Activated T-cell treated with anti-CD3 and anti-CD28 coated beads, Interleukin-2, amount 50 U/mL, for 24 hours (primary cell): ENCODE measurements at regions not wholly inside any gene's neighbourhood (a gene's known extent, or its start where the extent isn't known, plus 50 kb on each side); places are given as distances from the start of the nearest gene placed in this dataset.

ENCODE experiments used
- DNase-seq: peaks from one replicate; pipeline ENCODE4 v3.0.0-alpha.2; 2020
- H3K27ac Mint-ChIP-seq: 2 replicates; pipeline ENCODE4 v1.8.0; 2020; ENCODE audit warnings: mild to moderate bottlenecking, mixed read lengths
- H3K27me3 Mint-ChIP-seq: 2 replicates; pipeline ENCODE4 v1.8.0; 2020; ENCODE audit warnings: mixed read lengths
- H3K36me3 Mint-ChIP-seq: 2 replicates; pipeline ENCODE4 v1.8.0; 2020; ENCODE audit warnings: low read depth, mixed read lengths
- H3K4me1 Mint-ChIP-seq: 2 replicates; pipeline ENCODE4 v1.8.0; 2020; ENCODE audit warnings: low read depth, mixed read lengths
- H3K4me3 Mint-ChIP-seq: 2 replicates; pipeline ENCODE4 v1.8.0; 2020; ENCODE audit warnings: mild to moderate bottlenecking, moderate library complexity, mixed read lengths
- H3K9me3 Mint-ChIP-seq: 2 replicates; pipeline ENCODE4 v1.8.0; 2020; ENCODE audit warnings: mixed read lengths

DNA sequence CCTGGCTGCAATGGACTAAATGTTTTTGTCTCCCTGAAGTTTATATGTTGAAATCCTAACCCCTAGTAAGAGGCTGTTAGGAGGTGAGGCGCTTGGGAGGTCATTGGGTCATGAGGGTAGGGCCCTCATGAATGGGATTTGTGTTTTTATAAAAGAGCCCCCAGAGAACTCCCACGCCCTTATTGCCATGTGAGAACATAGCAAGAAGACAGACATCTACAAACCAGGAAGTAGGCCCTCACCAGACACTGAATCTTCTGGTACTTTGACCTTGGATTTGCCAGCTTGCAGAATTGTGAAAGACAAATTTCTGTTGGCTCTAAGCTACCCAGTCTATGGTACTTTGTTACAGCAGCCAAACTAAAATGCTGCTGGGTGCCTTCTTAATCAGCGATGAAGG is 96.1 kb upstream of the SPATA13 start:
- no peak overlapping the region for H3K4me3 Mint-ChIP-seq
- peaks cover 15% of the 10 kb centered on the region for H3K4me1 Mint-ChIP-seq
- no peaks in the 10 kb centered on the region for H3K27me3 Mint-ChIP-seq
- no peaks in the 10 kb centered on the region for H3K9me3 Mint-ChIP-seq
- H3K36me3 Mint-ChIP-seq, result no peaks in the 10 kb centered on the region
- no peak overlapping the region for H3K27ac Mint-ChIP-seq
- no peak for DNase-seq

DNA sequence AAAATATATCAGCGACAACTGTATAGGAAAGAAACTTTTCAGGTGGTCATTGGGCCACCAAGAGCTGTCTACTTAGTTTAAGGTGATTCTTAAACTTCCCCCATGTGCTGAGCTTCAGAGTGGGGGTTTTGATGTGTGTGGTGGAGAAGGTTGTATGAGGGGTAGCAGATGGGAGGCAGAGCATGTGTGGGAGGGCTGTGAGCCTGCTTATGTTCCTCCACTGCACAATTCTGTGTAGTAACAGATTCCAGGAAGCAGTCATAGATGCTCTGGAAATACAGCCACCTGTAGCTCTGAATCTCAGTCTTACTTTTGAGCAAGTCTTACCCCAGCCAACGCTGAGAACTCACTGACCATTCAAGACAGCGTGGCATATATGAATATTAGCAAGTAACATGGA is 95.3 kb upstream of the SPATA13 start:
- no peak overlapping the region for H3K27ac Mint-ChIP-seq
- H3K9me3 Mint-ChIP-seq, result no peaks in the 10 kb centered on the region
- H3K4me3 Mint-ChIP-seq, result no peak overlapping the region
- H3K4me1 Mint-ChIP-seq, result peaks cover 15% of the 10 kb centered on the region
- DNase-seq, result no peak
- H3K36me3 Mint-ChIP-seq, result no peaks in the 10 kb centered on the region
- no peaks in the 10 kb centered on the region for H3K27me3 Mint-ChIP-seq

DNA sequence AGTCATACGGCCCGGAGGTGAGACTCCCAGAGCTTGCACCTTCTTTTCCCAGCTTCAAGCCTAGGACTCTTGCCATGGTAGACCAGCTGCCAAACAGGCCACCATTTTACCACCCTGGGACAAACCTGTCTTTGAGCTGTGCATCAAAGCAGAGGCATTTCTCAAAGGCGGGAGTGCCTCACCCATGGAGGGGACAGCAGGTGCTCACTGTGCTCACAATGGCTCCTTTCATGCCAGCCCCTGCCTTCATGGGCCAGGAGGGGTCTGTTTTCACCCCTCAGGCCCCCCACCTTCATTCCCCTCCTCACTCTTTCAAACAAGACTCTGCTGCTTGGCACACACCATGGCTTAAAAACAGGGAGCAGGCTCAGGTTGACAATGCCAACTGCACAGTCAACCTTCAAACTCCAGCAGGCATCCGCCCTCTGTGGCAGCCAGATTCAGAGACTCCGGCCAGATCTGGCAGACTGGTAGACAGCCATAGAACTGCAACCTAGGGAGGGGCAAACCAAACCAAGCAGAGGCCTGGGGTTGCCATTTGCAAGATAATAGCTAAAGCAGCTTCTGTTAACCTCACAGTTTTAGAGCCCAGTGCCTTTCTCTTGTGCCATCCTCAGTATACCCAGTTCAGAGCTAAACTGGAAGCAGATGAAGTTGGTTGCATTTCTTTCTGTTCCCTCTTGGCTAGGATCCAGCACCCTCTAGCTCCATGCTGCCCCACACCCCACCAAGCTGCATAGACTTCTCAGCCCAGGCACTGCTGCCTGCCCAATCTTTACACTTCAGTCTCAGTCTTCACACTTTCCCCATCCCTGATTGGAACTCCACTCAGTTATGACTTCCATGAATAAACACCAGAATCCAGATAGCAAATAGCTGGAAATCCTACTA is 93.9 kb upstream of the SPATA13 start:
- no peak overlapping the region for H3K27ac Mint-ChIP-seq
- no peaks in the 10 kb centered on the region for H3K36me3 Mint-ChIP-seq
- DNase-seq, result no peak
- H3K4me1 Mint-ChIP-seq, result peaks cover 15% of the 10 kb centered on the region
- no peaks in the 10 kb centered on the region for H3K27me3 Mint-ChIP-seq
- no peak overlapping the region for H3K4me3 Mint-ChIP-seq
- no peaks in the 10 kb centered on the region for H3K9me3 Mint-ChIP-seq

DNA sequence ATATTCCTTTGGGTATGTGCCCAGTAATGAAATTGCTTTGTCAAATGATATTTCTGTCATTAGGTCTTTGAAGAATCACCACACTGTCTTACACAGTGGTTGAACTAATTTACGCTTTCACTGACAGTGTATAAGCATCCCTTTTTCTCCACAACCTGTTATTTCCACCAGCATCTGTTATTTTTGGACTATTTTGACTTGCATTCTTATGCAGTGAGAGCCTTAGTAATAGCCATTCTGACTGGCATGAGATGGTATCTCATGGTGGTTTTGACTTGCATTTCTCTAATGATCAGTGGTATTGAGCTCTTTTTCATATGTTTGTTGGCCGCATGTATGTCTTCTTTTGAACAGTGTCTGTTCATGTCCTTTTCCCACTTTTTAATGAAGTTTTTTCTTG is 92.0 kb upstream of the SPATA13 start:
- H3K4me1 Mint-ChIP-seq, result peaks cover 9% of the 10 kb centered on the region
- no peaks in the 10 kb centered on the region for H3K9me3 Mint-ChIP-seq
- no peaks in the 10 kb centered on the region for H3K27me3 Mint-ChIP-seq
- no peak for DNase-seq
- no peaks in the 10 kb centered on the region for H3K36me3 Mint-ChIP-seq
- H3K27ac Mint-ChIP-seq, result no peak overlapping the region
- no peak overlapping the region for H3K4me3 Mint-ChIP-seq

DNA sequence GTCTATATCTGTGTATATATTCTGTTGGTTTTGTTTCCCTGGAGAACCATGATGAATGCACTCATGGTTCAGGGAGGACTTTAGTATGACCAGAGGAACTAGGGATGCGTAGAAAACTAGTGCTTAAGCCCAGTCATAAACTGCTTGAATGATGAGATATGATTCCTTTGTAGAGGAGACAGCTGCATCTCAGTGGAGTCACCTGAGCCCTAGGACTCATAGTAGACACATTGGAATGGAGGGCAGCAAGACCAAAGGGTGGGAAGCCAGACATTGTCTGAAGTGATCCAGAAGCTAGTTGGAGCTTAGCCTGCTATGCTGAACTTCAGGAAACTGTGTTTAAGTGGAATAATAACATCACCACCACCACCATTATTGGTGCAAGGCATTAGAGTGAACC is 89.5 kb upstream of the SPATA13 start:
- no peak for DNase-seq
- no peaks in the 10 kb centered on the region for H3K27me3 Mint-ChIP-seq
- H3K4me3 Mint-ChIP-seq, result no peak overlapping the region
- no peaks in the 10 kb centered on the region for H3K36me3 Mint-ChIP-seq
- no peak overlapping the region for H3K27ac Mint-ChIP-seq
- no peaks in the 10 kb centered on the region for H3K9me3 Mint-ChIP-seq
- H3K4me1 Mint-ChIP-seq, result no peaks in the 10 kb centered on the region

DNA sequence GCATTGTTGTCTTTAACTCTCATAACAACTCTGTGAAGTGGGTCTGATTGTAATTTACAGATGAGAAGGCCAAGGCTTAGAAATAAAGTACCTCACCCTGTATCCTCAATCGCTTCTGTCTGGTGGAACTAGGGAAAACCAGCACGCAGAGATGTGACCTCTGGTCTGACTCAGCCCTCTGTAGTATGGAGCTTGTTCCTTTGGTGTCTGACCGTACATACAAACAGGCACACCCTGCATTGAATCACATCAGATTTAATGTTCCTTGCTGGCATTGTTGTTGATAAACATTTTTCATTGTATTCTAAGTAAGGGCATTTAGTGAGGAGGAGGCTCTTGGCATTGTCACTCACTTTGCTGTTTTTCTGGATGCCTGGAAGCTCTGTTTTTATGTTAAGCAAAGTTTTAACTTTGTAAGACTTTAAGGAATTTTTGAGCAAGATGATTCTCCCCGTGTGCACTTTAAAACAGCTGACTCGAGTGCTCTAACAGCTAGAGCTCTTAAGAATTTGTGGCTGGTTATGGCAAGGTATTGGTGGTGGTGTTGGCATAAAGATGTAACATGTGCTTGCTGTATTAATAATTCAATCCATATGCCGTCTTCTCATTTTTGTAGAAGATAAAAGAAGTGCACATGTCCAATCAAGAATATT is 89.0 kb upstream of the SPATA13 start:
- H3K27me3 Mint-ChIP-seq, result peaks cover 5% of the 10 kb centered on the region

DNA sequence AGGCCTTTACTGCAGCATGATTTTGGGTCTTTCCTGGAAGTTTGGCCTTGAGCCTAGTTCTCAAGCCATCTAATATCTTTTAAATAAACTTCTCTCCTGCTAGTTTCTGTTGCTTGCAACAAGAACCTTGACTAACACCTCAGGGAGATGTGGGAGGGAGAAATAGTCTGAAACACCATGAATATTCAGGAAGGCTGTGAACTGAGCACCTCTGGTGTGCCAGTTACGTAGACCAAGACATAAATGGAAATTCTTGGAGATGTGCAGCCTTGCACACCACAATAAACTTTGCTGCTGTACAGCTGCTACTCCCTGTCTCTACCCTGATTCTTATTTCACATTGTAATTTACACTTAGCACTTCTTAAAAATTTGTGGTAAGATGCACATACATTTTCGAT is 86.9 kb upstream of the SPATA13 start:
- Mint-ChIP-seq H3K4me3 (no peak overlapping the region), H3K27me3 (peaks cover 6% of the 10 kb centered on the region), H3K9me3 (no peaks in the 10 kb centered on the region), H3K36me3 (no peaks in the 10 kb centered on the region), H3K4me1 (no peaks in the 10 kb centered on the region), H3K27ac (no peak overlapping the region)
- DNase-seq, result no peak

More for the DNA sequence above, 89.0 kb upstream of the SPATA13 start:
- no peak overlapping the region for H3K4me3 Mint-ChIP-seq
- H3K27ac Mint-ChIP-seq, result no peak overlapping the region
- DNase-seq, result no peak
- H3K9me3 Mint-ChIP-seq, result no peaks in the 10 kb centered on the region
- no peaks in the 10 kb centered on the region for H3K36me3 Mint-ChIP-seq
- no peaks in the 10 kb centered on the region for H3K4me1 Mint-ChIP-seq

DNA sequence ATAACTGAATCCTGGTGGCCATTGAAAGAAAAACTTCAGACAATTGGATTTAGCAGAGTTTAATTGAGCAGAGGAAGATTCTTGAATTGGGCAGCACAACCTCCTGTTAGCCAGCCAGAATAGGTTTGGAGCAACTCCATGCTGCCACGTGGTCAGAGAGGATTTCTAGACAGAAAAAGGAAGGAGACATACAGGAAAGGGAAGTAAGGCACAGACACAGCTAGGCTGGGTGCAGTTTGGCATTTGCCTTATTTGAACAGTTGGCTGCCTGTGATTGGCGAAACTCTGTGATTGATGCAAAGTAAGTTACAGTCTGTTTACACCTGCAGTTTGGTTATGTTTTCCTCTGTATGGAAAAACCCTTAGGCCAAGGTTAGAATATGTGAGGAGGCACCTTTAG is 85.8 kb upstream of the SPATA13 start:
- Mint-ChIP-seq H3K9me3 (no peaks in the 10 kb centered on the region), H3K4me3 (no peak overlapping the region), H3K27me3 (peaks cover 6% of the 10 kb centered on the region), H3K27ac (no peak overlapping the region), H3K4me1 (no peaks in the 10 kb centered on the region), H3K36me3 (no peaks in the 10 kb centered on the region)
- no peak for DNase-seq

DNA sequence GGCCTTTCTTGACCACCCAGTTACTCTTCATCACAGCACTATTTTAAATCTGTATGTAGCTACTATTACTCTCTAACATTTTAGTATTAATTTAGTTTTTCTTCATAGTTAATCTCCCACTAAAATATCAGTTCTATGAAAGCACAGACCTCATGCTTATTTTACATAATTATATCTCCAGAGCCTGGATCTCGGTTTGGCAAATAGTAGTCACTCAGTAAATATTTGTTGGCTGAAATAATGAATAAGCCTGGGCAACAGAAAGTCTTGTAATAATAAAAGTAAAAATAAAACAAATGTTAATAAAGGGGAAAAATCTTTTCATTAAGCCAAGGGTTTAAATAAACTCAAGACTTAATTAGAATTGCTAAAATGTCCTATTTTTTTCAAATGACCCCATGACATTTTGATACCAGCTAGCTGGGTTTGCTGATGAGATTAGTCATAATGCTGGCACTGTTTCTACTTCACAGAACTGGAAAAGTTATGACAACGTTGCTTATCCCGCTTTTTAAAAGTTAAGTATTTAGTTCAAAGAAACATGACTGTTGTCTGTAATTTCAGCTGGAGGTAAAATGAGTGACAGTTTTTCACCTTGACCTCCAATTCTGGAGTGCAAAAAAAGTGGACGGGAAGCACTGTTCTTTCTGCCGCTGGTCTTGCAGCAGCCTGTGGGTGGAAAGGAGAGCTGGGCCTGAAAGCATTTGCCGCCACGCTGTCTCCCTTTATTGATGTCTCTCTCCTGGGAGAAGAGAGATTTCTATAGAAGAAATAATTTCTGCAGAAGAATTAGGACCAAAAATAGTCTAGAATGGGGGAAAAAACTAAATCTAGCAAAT is 85.2 kb upstream of the SPATA13 start:
- no peak for DNase-seq
- Mint-ChIP-seq H3K4me1 (no peaks in the 10 kb centered on the region), H3K9me3 (no peaks in the 10 kb centered on the region), H3K36me3 (no peaks in the 10 kb centered on the region), H3K27ac (no peak overlapping the region), H3K27me3 (peaks cover 6% of the 10 kb centered on the region), H3K4me3 (no peak overlapping the region)

DNA sequence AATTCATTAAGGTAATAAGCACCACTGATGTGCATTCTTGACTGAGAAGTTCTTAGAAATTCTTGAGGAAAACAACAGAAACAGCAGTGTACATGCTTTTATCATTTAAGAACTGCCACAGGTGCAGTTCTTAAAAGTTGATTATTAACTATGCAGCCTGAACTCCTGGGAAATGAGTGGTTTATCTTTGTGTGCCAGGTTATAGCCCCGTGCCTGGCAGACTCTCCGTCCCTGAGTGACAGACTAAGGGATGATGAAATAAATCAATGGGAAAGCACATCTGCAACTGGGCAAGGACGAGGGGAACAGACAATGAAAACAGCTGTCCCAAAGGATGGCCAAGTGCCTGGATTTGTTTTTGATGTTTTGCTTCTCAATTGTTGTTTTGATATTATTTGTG is 84.4 kb upstream of the SPATA13 start:
- no peak overlapping the region for H3K27ac Mint-ChIP-seq
- no peak overlapping the region for H3K4me3 Mint-ChIP-seq
- no peaks in the 10 kb centered on the region for H3K9me3 Mint-ChIP-seq
- H3K36me3 Mint-ChIP-seq, result no peaks in the 10 kb centered on the region
- H3K4me1 Mint-ChIP-seq, result no peaks in the 10 kb centered on the region
- H3K27me3 Mint-ChIP-seq, result peaks cover 6% of the 10 kb centered on the region
- DNase-seq, result no peak

DNA sequence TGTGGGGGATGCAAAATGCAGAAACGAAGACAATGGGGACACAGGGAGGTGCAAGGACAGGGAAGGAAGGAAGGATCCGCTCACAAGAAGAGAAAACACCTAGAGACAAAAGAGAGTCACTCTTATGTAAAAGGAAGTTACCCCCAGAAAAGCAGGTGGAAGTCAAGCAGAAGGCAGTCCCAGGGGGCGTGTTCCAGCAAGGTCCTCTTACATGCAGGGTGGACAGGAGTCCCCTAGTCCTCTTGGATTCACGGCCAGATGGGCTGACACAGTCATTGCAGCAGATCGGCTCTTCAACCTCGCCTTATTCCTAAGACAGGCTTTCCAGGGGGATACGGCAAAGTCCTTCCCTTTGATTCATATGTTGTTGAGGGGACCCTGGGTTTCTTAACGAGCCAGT is 83.9 kb upstream of the SPATA13 start:
- Mint-ChIP-seq H3K27me3 (peaks cover 6% of the 10 kb centered on the region), H3K4me3 (no peak overlapping the region), H3K9me3 (no peaks in the 10 kb centered on the region), H3K36me3 (no peaks in the 10 kb centered on the region), H3K27ac (no peak overlapping the region), H3K4me1 (no peaks in the 10 kb centered on the region)
- DNase-seq, result no peak

DNA sequence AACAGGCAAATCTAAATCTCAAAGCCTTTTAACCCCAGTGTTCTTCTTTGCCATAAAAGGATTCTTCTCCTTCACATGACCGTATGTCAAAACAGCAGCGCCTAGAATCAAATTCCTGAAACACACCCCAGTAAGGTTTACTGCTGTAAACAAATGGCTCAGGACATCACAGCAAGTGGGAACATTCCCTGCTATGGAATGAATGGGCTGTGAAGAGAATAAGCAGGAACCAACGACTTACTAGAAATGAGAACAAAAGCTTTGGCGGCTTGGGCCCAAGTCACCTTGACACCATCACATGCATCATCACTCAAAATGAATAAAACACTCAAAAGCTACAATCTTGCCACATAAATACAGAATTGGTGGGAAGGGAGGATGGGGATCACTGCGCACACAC is 80.4 kb upstream of the SPATA13 start:
- H3K27ac Mint-ChIP-seq, result no peak overlapping the region
- H3K4me3 Mint-ChIP-seq, result no peak overlapping the region
- H3K9me3 Mint-ChIP-seq, result no peaks in the 10 kb centered on the region
- H3K36me3 Mint-ChIP-seq, result no peaks in the 10 kb centered on the region
- peaks cover 6% of the 10 kb centered on the region for H3K27me3 Mint-ChIP-seq
- no peak for DNase-seq
- no peaks in the 10 kb centered on the region for H3K4me1 Mint-ChIP-seq

DNA sequence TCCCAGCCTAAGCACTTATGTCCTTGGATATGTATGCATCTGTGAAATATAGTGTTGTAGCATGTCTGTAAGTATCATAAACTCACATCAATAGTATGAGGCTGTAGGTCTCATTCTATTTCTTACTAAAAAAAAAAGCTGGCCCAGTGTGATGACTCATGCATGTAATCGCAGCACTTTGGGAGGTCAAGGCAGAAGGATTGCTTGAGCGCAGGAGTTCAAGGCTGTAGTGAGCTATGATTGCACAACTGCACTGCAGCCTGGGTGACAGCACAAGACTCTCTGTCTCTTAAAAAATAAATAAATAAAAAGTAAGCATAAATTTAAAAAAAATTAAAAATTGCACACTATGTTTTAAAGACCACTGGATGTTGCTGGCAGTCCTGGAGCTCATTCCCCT is 79.1 kb upstream of the SPATA13 start:
- Mint-ChIP-seq H3K4me3 (no peak overlapping the region), H3K27me3 (peaks cover 10% of the 10 kb centered on the region), H3K36me3 (no peaks in the 10 kb centered on the region), H3K27ac (no peak overlapping the region), H3K9me3 (no peaks in the 10 kb centered on the region), H3K4me1 (no peaks in the 10 kb centered on the region)
- DNase-seq, result no peak

DNA sequence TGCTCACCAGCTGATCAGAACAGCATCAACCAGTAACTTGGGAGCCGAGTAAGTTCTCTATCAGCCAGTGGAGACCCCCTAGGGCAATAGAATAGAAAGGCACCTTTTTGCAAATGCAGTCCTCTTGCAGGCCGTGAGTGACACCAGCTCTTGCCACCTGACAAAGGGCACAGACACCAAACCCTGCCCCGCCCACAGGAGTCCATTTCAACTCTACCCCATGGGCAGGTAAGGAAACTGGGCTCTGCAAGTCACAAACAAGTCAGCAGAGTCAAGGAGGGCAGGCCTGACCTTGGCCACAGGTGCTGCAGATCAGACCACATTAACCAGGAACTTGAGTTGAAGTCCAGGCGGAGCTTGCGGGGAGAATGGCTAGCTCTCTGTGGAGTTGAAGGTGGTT is 77.4 kb upstream of the SPATA13 start:
- Mint-ChIP-seq H3K4me3 (no peak overlapping the region), H3K36me3 (no peaks in the 10 kb centered on the region), H3K27ac (no peak overlapping the region), H3K9me3 (no peaks in the 10 kb centered on the region), H3K4me1 (no peaks in the 10 kb centered on the region), H3K27me3 (peaks cover 12% of the 10 kb centered on the region)
- DNase-seq, result no peak
